ENCODE measurements at regions not wholly inside any gene's neighbourhood (a gene's known extent, or its start where the extent isn't known, plus 50 kb on each side); places are given as distances from the start of the nearest gene placed in this dataset.
A peak's percentile ranks its signal among the peaks of the same experiment; 100 is the strongest.

GRCh38 chr3:102226463-102226862, 208.4 kb upstream of the ZPLD1 start:
- no peak overlapping the region for H3K4me3 ChIP-seq (ENCODE audit: low read depth, low read length)
- H3K9me3 ChIP-seq (ENCODE audit: control insufficient read depth, insufficient read depth, low read depth, low read length): no peaks in the 10 kb centered on the region
- POLR2A ChIA-PET: no interaction called here
- no peak overlapping the region for H3K27ac ChIP-seq (ENCODE audit: extremely low read depth, low read depth, low read length)
- CTCF ChIA-PET: interaction anchor here (0.6 to 4.8 kb wide), 7 partner anchors 78 to 445 kb away, joined by 3 to 127 read pairs (median 10); no protein-coding TSS in a partner anchor
- H3K36me3 ChIP-seq (ENCODE audit: control insufficient read depth in 2 of 2, insufficient read depth in 1 of 2, low read length in 2 of 2): no peaks in the 10 kb centered on the region
- TF ChIP-seq ZNF544 (tag by site-specific recombination; IDR thresholded peaks at IDR 0.05): no peak
- TF ChIP-seq ZSCAN30 (tag by site-specific recombination; IDR thresholded peaks at IDR 0.05): no peak
- TF ChIP-seq ZNF473 (tag by site-specific recombination; IDR thresholded peaks at IDR 0.05): no peak
- TF ChIP-seq ZNF830 (tag by site-specific recombination; IDR thresholded peaks at IDR 0.05; ENCODE audit: low read depth): no peak
- no peak for TF ChIP-seq ZNF214 (tag by site-specific recombination; IDR thresholded peaks at IDR 0.05; ENCODE audit: borderline replicate concordance)
- no peak for TF ChIP-seq ZNF239 (tag by site-specific recombination; IDR thresholded peaks at IDR 0.05)
- TF ChIP-seq TSHZ1 (tag by site-specific recombination; IDR thresholded peaks at IDR 0.05; ENCODE audit: borderline replicate concordance): no peak
- TF ChIP-seq INSM2 (tag by site-specific recombination; IDR thresholded peaks at IDR 0.05): no peak
- no peak for TF ChIP-seq ZNF501 (tag by site-specific recombination; IDR thresholded peaks at IDR 0.05)
- TF ChIP-seq KLF8 (tag by site-specific recombination; IDR thresholded peaks at IDR 0.05): no peak
- TF ChIP-seq MEIS1 (CRISPR knock-in tag; IDR thresholded peaks at IDR 0.05; ENCODE audit: borderline replicate concordance): no peak
- TF ChIP-seq ZIC2 (tag by site-specific recombination; IDR thresholded peaks at IDR 0.05): no peak
- TF ChIP-seq ZBTB21 (tag by site-specific recombination; IDR thresholded peaks at IDR 0.05): no peak
- TF ChIP-seq ZNF221 (tag by site-specific recombination; IDR thresholded peaks at IDR 0.05; ENCODE audit: borderline replicate concordance): no peak
- TF ChIP-seq ZNF174 (tag by site-specific recombination; IDR thresholded peaks at IDR 0.05): no peak
- no peak for TF ChIP-seq KLF10 (tag by site-specific recombination; IDR thresholded peaks at IDR 0.05)
- no peaks in the 10 kb centered on the region for H3K4me1 ChIP-seq (ENCODE audit: control insufficient read depth, insufficient read depth, low read length)

GRCh38 chr3:102229062-102229655, 205.7 kb upstream of the ZPLD1 start:
- ChIA-PET POLR2A (no interaction called here), CTCF (interaction anchor here (0.5 to 3.8 kb wide), 41 partner anchors 8 to 972 kb away, joined by 3 to 93 read pairs (median 4); no protein-coding TSS in a partner anchor)
- Histone ChIP-seq H3K36me3 (ENCODE audit: control insufficient read depth in 2 of 2, insufficient read depth in 1 of 2, low read length in 2 of 2) (no peaks in the 10 kb centered on the region), H3K9me3 (ENCODE audit: control insufficient read depth, insufficient read depth, low read depth, low read length) (no peaks in the 10 kb centered on the region), H3K27ac (ENCODE audit: extremely low read depth, low read depth, low read length) (no peak overlapping the region), H3K4me1 (ENCODE audit: control insufficient read depth, insufficient read depth, low read length) (no peaks in the 10 kb centered on the region), H3K4me3 (ENCODE audit: low read depth, low read length) (no peak overlapping the region)
- TF ChIP-seq ZNF518A (tag by site-specific recombination; conservative IDR thresholded peaks at IDR 0.05; ENCODE audit: low read depth) (0 out of 2 replicates have a peak, but pooled peaks have one; percentile 13), SP7 (tag by site-specific recombination; IDR thresholded peaks at IDR 0.05) (peak; percentile 40; the same call in 1 of the 2 replicates), ZNF488 (tag by site-specific recombination; IDR thresholded peaks at IDR 0.05) (no peak), ZNF692 (tag by site-specific recombination; IDR thresholded peaks at IDR 0.05) (peak; percentile 40; the same call in 1 of the 2 replicates), ZNF660 (tag by site-specific recombination; IDR thresholded peaks at IDR 0.05) (peak; percentile 70; the same call in 1 of the 2 replicates), ZNF785 (tag by site-specific recombination; IDR thresholded peaks at IDR 0.05) (no peak), GLIS2 (tag by site-specific recombination; IDR thresholded peaks at IDR 0.05) (no peak)

All from HEK293 (cell line).